ENCODE measurements at regions not wholly inside any gene's neighbourhood (a gene's known extent, or its start where the extent isn't known, plus 50 kb on each side); places are given as distances from the start of the nearest gene placed in this dataset.

GRCh38 chr2:14194233-14194632 lies 438.3 kb upstream of the LRATD1 start:
- no peak for TF ChIP-seq CTCF (IDR thresholded peaks at IDR 0.05; ENCODE audit: extremely low read depth in 1 of 2, insufficient read depth in 1 of 2, low read depth in 1 of 2, low read length in 2 of 2)
- TF ChIP-seq FOS (IDR thresholded peaks at IDR 0.05; ENCODE audit: borderline replicate concordance, insufficient read depth, low read length), result no peak
- TF ChIP-seq POLR2AphosphoS5 (IDR thresholded peaks at IDR 0.05; ENCODE audit: insufficient read depth, low read depth, low read length), result no peak

Data from endothelial cell of umbilical vein (primary cell).